Transverse colon (tissue), 4 donors: ENCODE measurements at regions not wholly inside any gene's neighbourhood (a gene's known extent, or its start where the extent isn't known, plus 50 kb on each side); places are given as distances from the start of the nearest gene placed in this dataset.

Source experiments
- EP300 ChIP-seq: sonication (generic); formaldehyde crosslinking; IDR thresholded peaks from one replicate; pipeline ENCODE4 v1.6.1; 2017; ENCODE audit warnings: antibody characterized with exemption, low read depth
- POLR2A ChIP-seq: fragments of 450-650 bp; IDR thresholded peaks from one replicate; pipeline ENCODE4 v1.6.1; 2016; ENCODE audit warnings: antibody characterized with exemption, mild to moderate bottlenecking, moderate library complexity
- POLR2AphosphoS5 ChIP-seq, 3 donors: sonication (generic); formaldehyde crosslinking; IDR thresholded peaks; one replicate each; pipeline ENCODE4 v1.6.1; 2016; ENCODE audit warnings: antibody characterized with exemption in 3 of 3
- TF ChIP-seq, protein P1 (sequence below), 5 experiments: fragments of 200-600 bp in 3 of 5; fragments of 450-650 bp in 2 of 5; sonication (generic) in 3 of 5; IDR thresholded peaks; 1 replicate in 2 of 5; 2 replicates in 3 of 5; pipeline ENCODE4 v1.5.1; 2016 to 2017; ENCODE audit warnings: antibody characterized with exemption in 5 of 5, inconsistent platforms in 3 of 5, mild to moderate bottlenecking in 2 of 5, moderate library complexity in 1 of 5

DNA sequence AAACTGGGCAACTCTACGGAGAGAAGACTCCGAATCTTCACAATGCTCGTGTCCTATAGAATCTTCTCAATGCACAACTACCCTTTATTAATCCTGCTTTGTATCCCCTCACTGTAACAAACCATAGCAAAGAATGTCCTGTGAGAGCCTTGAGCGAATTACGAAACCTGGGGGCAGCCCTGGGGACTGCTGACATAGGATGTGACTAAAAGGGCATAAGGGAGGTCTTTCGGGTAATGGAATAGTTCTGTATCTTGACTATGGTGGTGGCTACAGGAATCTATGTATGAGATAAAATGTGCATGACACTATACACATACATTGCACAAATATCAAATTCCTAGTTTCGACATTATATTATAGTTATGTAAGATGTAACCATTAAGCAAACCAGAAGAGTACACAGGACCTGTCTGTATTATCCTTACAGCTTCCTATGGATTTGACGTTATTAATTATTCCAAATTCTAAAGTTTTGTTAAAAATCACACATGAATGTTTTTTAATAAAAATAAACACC, 162.5 kb upstream of the KCTD7 start:
- TF ChIP-seq, protein P1, sequence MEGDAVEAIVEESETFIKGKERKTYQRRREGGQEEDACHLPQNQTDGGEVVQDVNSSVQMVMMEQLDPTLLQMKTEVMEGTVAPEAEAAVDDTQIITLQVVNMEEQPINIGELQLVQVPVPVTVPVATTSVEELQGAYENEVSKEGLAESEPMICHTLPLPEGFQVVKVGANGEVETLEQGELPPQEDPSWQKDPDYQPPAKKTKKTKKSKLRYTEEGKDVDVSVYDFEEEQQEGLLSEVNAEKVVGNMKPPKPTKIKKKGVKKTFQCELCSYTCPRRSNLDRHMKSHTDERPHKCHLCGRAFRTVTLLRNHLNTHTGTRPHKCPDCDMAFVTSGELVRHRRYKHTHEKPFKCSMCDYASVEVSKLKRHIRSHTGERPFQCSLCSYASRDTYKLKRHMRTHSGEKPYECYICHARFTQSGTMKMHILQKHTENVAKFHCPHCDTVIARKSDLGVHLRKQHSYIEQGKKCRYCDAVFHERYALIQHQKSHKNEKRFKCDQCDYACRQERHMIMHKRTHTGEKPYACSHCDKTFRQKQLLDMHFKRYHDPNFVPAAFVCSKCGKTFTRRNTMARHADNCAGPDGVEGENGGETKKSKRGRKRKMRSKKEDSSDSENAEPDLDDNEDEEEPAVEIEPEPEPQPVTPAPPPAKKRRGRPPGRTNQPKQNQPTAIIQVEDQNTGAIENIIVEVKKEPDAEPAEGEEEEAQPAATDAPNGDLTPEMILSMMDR (IDR thresholded peaks at IDR 0.05) = no peak
- TF ChIP-seq POLR2A (no peak), POLR2AphosphoS5 (IDR thresholded peaks at IDR 0.05) (no peak), EP300 (no peak)
